ENCODE measurements at regions not wholly inside any gene's neighbourhood (a gene's known extent, or its start where the extent isn't known, plus 50 kb on each side); places are given as distances from the start of the nearest gene placed in this dataset.

GRCh38 chr3:18586076-18586475 is 160.9 kb upstream of the SATB1 start:
- no peak for ATAC-seq

More at GRCh38 chr3:18586076-18586475, 160.9 kb upstream of the SATB1 start:
- Histone ChIP-seq H3K9me1 (ENCODE audit: control insufficient read depth, insufficient read depth, low read length) (no peaks in the 10 kb centered on the region), H2AFZ (ENCODE audit: low read depth, low read length) (no peak overlapping the region), H3K27ac (ENCODE audit: extremely low read depth, low read depth, low read length) (no peak overlapping the region), H3K27me3 (ENCODE audit: control insufficient read depth in 2 of 2, insufficient read depth in 2 of 2, low read length in 2 of 2) (no peaks in the 10 kb centered on the region), H3K9ac (ENCODE audit: insufficient read depth in 1 of 2, low read depth in 2 of 2, low read length in 2 of 2) (no peak overlapping the region), H3K79me2 (ENCODE audit: control insufficient read depth, insufficient read depth, low read length) (no peaks in the 10 kb centered on the region), H4K20me1 (replicated peaks; ENCODE audit: control insufficient read depth, insufficient read depth, low read length) (no peaks in the 10 kb centered on the region), H3K9me3 (replicated peaks; ENCODE audit: control insufficient read depth, insufficient read depth, low read depth, low read length) (no peaks in the 10 kb centered on the region), H3K4me3 (no peak overlapping the region), H3K36me3 (ENCODE audit: control insufficient read depth, insufficient read depth, low read length) (no peaks in the 10 kb centered on the region), H3K4me1 (replicated peaks in 1 of 2; ENCODE audit: control insufficient read depth in 2 of 2, insufficient read depth in 2 of 2, low read length in 2 of 2) (no peaks in the 10 kb centered on the region), H3K4me2 (ENCODE audit: insufficient read depth, low read length) (no peak overlapping the region)
- POLR2A ChIA-PET: no interaction called here
- 0% methylated on average over 2 of the region's 2 CpGs for WGBS (ENCODE audit: insufficient coverage, low coverage, missing lambda C conversion rate)
- DNase-seq (ENCODE audit: extremely low read depth in 1 of 4, low spot score in 3 of 4): no peak
- CTCF ChIA-PET (ENCODE audit: low intra/inter-chr PET ratio): no interaction called here
- in situ Hi-C loops (cut with MboI): no loop called here
- FAIRE-seq: no peak
- intact Hi-C loops (cut with micrococcal nuclease): no loop called here
- BruUV-seq (replicated peaks): no TSS peak
- no peak for TF ChIP-seq ZBTB43 (CRISPR knock-in tag; IDR thresholded peaks at IDR 0.05)
- no peak for TF ChIP-seq FOXO4 (CRISPR knock-in tag; IDR thresholded peaks at IDR 0.05)
- TF ChIP-seq BACH1 (tag; IDR thresholded peaks at IDR 0.05): no peak
- no peak for TF ChIP-seq UBTF (IDR thresholded peaks at IDR 0.05; ENCODE audit: borderline replicate concordance in 1 of 2, low read depth in 2 of 2, low read length in 2 of 2)
- TF ChIP-seq ELF1 (tag; IDR thresholded peaks at IDR 0.05): no peak
- no peak for TF ChIP-seq MAX (CRISPR knock-in tag; IDR thresholded peaks at IDR 0.05)
- TF ChIP-seq IRF9 (tag; IDR thresholded peaks at IDR 0.05): no peak
- TF ChIP-seq ZNF41 (CRISPR knock-in tag; conservative IDR thresholded peaks at IDR 0.05): no peak
- no peak for TF ChIP-seq EP400 (IDR thresholded peaks at IDR 0.05)
- no peak for TF ChIP-seq SIRT6 (IDR thresholded peaks at IDR 0.05; ENCODE audit: low read depth, low read length)
- no peak for TF ChIP-seq MYNN (IDR thresholded peaks at IDR 0.05)
- no peak for TF ChIP-seq MYNN (CRISPR knock-in tag; IDR thresholded peaks at IDR 0.05)
- no peak for TF ChIP-seq FOXJ2 (tag; IDR thresholded peaks at IDR 0.05)
- TF ChIP-seq PHB (CRISPR knock-in tag; IDR thresholded peaks at IDR 0.05): no peak
- no peak for TF ChIP-seq HMGN3 (IDR thresholded peaks at IDR 0.05; ENCODE audit: borderline replicate concordance, extremely low read depth, insufficient read length, low read depth, low read length)
- no peak for TF ChIP-seq SP1 (CRISPR knock-in tag; IDR thresholded peaks at IDR 0.05)

All from K562 (cell line).